ENCODE measurements at regions not wholly inside any gene's neighbourhood (a gene's known extent, or its start where the extent isn't known, plus 50 kb on each side); places are given as distances from the start of the nearest gene placed in this dataset.

GRCh38 chr4:159723341-159724048, 620.6 kb downstream of the RAPGEF2 start:
- Histone ChIP-seq H3K27ac (ENCODE audit: low read length) (no peak overlapping the region), H3K9me2 (replicated peaks; ENCODE audit: insufficient read depth, low read length) (no peaks in the 10 kb centered on the region), H4K20me1 (ENCODE audit: insufficient read depth, low read depth, low read length) (no peaks in the 10 kb centered on the region), H3K4me1 (ENCODE audit: low read length) (no peaks in the 10 kb centered on the region), H3K36me3 (ENCODE audit: insufficient read depth, low read length) (no peaks in the 10 kb centered on the region), H2AFZ (ENCODE audit: low read length) (no peak overlapping the region), H3K79me2 (ENCODE audit: low read length) (no peaks in the 10 kb centered on the region), H3K9me3 (ENCODE audit: low read length) (peaks cover 23% of the 10 kb centered on the region), H3K9ac (ENCODE audit: low read length) (no peak overlapping the region), H3K4me3 (ENCODE audit: low read length) (no peak overlapping the region), H3K27me3 (ENCODE audit: low read length) (no peaks in the 10 kb centered on the region), H3K4me2 (ENCODE audit: low read depth, low read length, poor library complexity, severe bottlenecking) (no peak overlapping the region)
- no peak for DNase-seq

GRCh38 chr4:159725571-159725970, 622.7 kb downstream of the RAPGEF2 start:
- H3K9me2 ChIP-seq (replicated peaks; ENCODE audit: insufficient read depth, low read length) = no peaks in the 10 kb centered on the region
- no peak overlapping the region for H3K4me3 ChIP-seq (ENCODE audit: low read length)
- H2AFZ ChIP-seq (ENCODE audit: low read length) = no peak overlapping the region
- H3K27ac ChIP-seq (ENCODE audit: low read length) = no peak overlapping the region
- H4K20me1 ChIP-seq (ENCODE audit: insufficient read depth, low read depth, low read length) = no peaks in the 10 kb centered on the region
- H3K9ac ChIP-seq (ENCODE audit: low read length) = no peak overlapping the region
- H3K4me1 ChIP-seq (ENCODE audit: low read length) = no peaks in the 10 kb centered on the region
- no peaks in the 10 kb centered on the region for H3K27me3 ChIP-seq (ENCODE audit: low read length)
- no peaks in the 10 kb centered on the region for H3K79me2 ChIP-seq (ENCODE audit: low read length)
- H3K4me2 ChIP-seq (ENCODE audit: low read depth, low read length, poor library complexity, severe bottlenecking) = no peak overlapping the region
- no peak for DNase-seq
- peaks cover 36% of the 10 kb centered on the region for H3K9me3 ChIP-seq (ENCODE audit: low read length)
- no peaks in the 10 kb centered on the region for H3K36me3 ChIP-seq (ENCODE audit: insufficient read depth, low read length)

- no peak overlapping the region for H3K4me3 ChIP-seq (ENCODE audit: low read length)
- H3K9me2 ChIP-seq (replicated peaks; ENCODE audit: insufficient read depth, low read length) = no peaks in the 10 kb centered on the region; the same call in 1 of the 2 replicates
- no peak overlapping the region for H2AFZ ChIP-seq (ENCODE audit: low read length)
- no peak for DNase-seq
- no peaks in the 10 kb centered on the region for H3K27me3 ChIP-seq (ENCODE audit: low read length)
- peaks cover 24% of the 10 kb centered on the region for H3K9me3 ChIP-seq (ENCODE audit: low read length)
- no peak overlapping the region for H3K4me2 ChIP-seq (ENCODE audit: low read depth, low read length, poor library complexity, severe bottlenecking)
- H3K36me3 ChIP-seq (ENCODE audit: insufficient read depth, low read length) = no peaks in the 10 kb centered on the region
- H3K4me1 ChIP-seq (ENCODE audit: low read length) = no peaks in the 10 kb centered on the region
- H3K27ac ChIP-seq (ENCODE audit: low read length) = no peak overlapping the region
- no peaks in the 10 kb centered on the region for H3K79me2 ChIP-seq (ENCODE audit: low read length)
- H4K20me1 ChIP-seq (ENCODE audit: insufficient read depth, low read depth, low read length) = no peaks in the 10 kb centered on the region
- H3K9ac ChIP-seq (ENCODE audit: low read length) = no peak overlapping the region
Observed at GRCh38 chr4:159735281-159736207, 632.7 kb downstream of the RAPGEF2 start.

GRCh38 chr4:159736411-159736810, 633.5 kb downstream of the RAPGEF2 start:
- no peaks in the 10 kb centered on the region for H3K27me3 ChIP-seq (ENCODE audit: low read length)
- no peak overlapping the region for H2AFZ ChIP-seq (ENCODE audit: low read length)
- no peak overlapping the region for H3K4me3 ChIP-seq (ENCODE audit: low read length)
- no peaks in the 10 kb centered on the region for H4K20me1 ChIP-seq (ENCODE audit: insufficient read depth, low read depth, low read length)
- no peak overlapping the region for H3K4me2 ChIP-seq (ENCODE audit: low read depth, low read length, poor library complexity, severe bottlenecking)
- no peak for DNase-seq
- H3K79me2 ChIP-seq (ENCODE audit: low read length) = no peaks in the 10 kb centered on the region
- H3K4me1 ChIP-seq (ENCODE audit: low read length) = no peaks in the 10 kb centered on the region
- peaks cover 19% of the 10 kb centered on the region for H3K9me3 ChIP-seq (ENCODE audit: low read length)
- H3K27ac ChIP-seq (ENCODE audit: low read length) = no peak overlapping the region
- H3K36me3 ChIP-seq (ENCODE audit: insufficient read depth, low read length) = no peaks in the 10 kb centered on the region
- H3K9me2 ChIP-seq (replicated peaks; ENCODE audit: insufficient read depth, low read length) = no peaks in the 10 kb centered on the region; the same call in 1 of the 2 replicates
- H3K9ac ChIP-seq (ENCODE audit: low read length) = no peak overlapping the region

- no peak overlapping the region for H3K27ac ChIP-seq (ENCODE audit: low read length)
Observed at GRCh38 chr4:159743971-159744370, 641.1 kb downstream of the RAPGEF2 start.

GRCh38 chr4:159747983-159748382, 645.1 kb downstream of the RAPGEF2 start:
- no peaks in the 10 kb centered on the region for H3K36me3 ChIP-seq (ENCODE audit: insufficient read depth, low read length)
- H3K4me1 ChIP-seq (ENCODE audit: low read length) = no peaks in the 10 kb centered on the region
- no peak for DNase-seq
- no peaks in the 10 kb centered on the region for H4K20me1 ChIP-seq (ENCODE audit: insufficient read depth, low read depth, low read length)
- no peaks in the 10 kb centered on the region for H3K27me3 ChIP-seq (ENCODE audit: low read length)
- no peak overlapping the region for H3K4me2 ChIP-seq (ENCODE audit: low read depth, low read length, poor library complexity, severe bottlenecking)
- no peaks in the 10 kb centered on the region for H3K79me2 ChIP-seq (ENCODE audit: low read length)
- H3K9me3 ChIP-seq (ENCODE audit: low read length) = peaks cover 34% of the 10 kb centered on the region
- no peak overlapping the region for H3K27ac ChIP-seq (ENCODE audit: low read length)
- no peak overlapping the region for H3K9ac ChIP-seq (ENCODE audit: low read length)
- no peak overlapping the region for H3K4me3 ChIP-seq (ENCODE audit: low read length)
- H2AFZ ChIP-seq (ENCODE audit: low read length) = no peak overlapping the region
- no peaks in the 10 kb centered on the region for H3K9me2 ChIP-seq (replicated peaks; ENCODE audit: insufficient read depth, low read length)

More at GRCh38 chr4:159743971-159744370, 641.1 kb downstream of the RAPGEF2 start:
- H3K4me3 ChIP-seq (ENCODE audit: low read length) = no peak overlapping the region
- H2AFZ ChIP-seq (ENCODE audit: low read length) = no peak overlapping the region
- no peak for DNase-seq
- no peak overlapping the region for H3K9ac ChIP-seq (ENCODE audit: low read length)
- no peaks in the 10 kb centered on the region for H3K9me2 ChIP-seq (replicated peaks; ENCODE audit: insufficient read depth, low read length)
- H3K36me3 ChIP-seq (ENCODE audit: insufficient read depth, low read length) = no peaks in the 10 kb centered on the region
- H4K20me1 ChIP-seq (ENCODE audit: insufficient read depth, low read depth, low read length) = no peaks in the 10 kb centered on the region
- H3K4me1 ChIP-seq (ENCODE audit: low read length) = no peaks in the 10 kb centered on the region
- H3K79me2 ChIP-seq (ENCODE audit: low read length) = no peaks in the 10 kb centered on the region
- H3K9me3 ChIP-seq (ENCODE audit: low read length) = peaks cover 19% of the 10 kb centered on the region
- no peak overlapping the region for H3K4me2 ChIP-seq (ENCODE audit: low read depth, low read length, poor library complexity, severe bottlenecking)
- H3K27me3 ChIP-seq (ENCODE audit: low read length) = no peaks in the 10 kb centered on the region

GRCh38 chr4:159748834-159749444, 646.1 kb downstream of the RAPGEF2 start:
- H3K9me3 ChIP-seq (ENCODE audit: low read length) = peaks cover 34% of the 10 kb centered on the region
- H2AFZ ChIP-seq (ENCODE audit: low read length) = no peak overlapping the region
- H3K9me2 ChIP-seq (replicated peaks; ENCODE audit: insufficient read depth, low read length) = no peaks in the 10 kb centered on the region
- no peak for DNase-seq
- H3K4me2 ChIP-seq (ENCODE audit: low read depth, low read length, poor library complexity, severe bottlenecking) = no peak overlapping the region
- H3K4me3 ChIP-seq (ENCODE audit: low read length) = no peak overlapping the region
- H3K36me3 ChIP-seq (ENCODE audit: insufficient read depth, low read length) = no peaks in the 10 kb centered on the region
- H3K79me2 ChIP-seq (ENCODE audit: low read length) = no peaks in the 10 kb centered on the region
- H3K27me3 ChIP-seq (ENCODE audit: low read length) = no peaks in the 10 kb centered on the region
- no peaks in the 10 kb centered on the region for H4K20me1 ChIP-seq (ENCODE audit: insufficient read depth, low read depth, low read length)
- no peaks in the 10 kb centered on the region for H3K4me1 ChIP-seq (ENCODE audit: low read length)
- no peak overlapping the region for H3K9ac ChIP-seq (ENCODE audit: low read length)
- no peak overlapping the region for H3K27ac ChIP-seq (ENCODE audit: low read length)

GRCh38 chr4:159757499-159757898, 654.6 kb downstream of the RAPGEF2 start:
- Histone ChIP-seq H3K4me2 (ENCODE audit: low read depth, low read length, poor library complexity, severe bottlenecking) (no peak overlapping the region), H2AFZ (ENCODE audit: low read length) (no peak overlapping the region), H3K9ac (ENCODE audit: low read length) (no peak overlapping the region), H3K9me3 (ENCODE audit: low read length) (peaks cover 35% of the 10 kb centered on the region), H3K79me2 (ENCODE audit: low read length) (no peaks in the 10 kb centered on the region), H3K36me3 (ENCODE audit: insufficient read depth, low read length) (no peaks in the 10 kb centered on the region), H4K20me1 (ENCODE audit: insufficient read depth, low read depth, low read length) (no peaks in the 10 kb centered on the region), H3K4me3 (ENCODE audit: low read length) (no peak overlapping the region), H3K9me2 (replicated peaks; ENCODE audit: insufficient read depth, low read length) (no peaks in the 10 kb centered on the region), H3K27me3 (ENCODE audit: low read length) (no peaks in the 10 kb centered on the region), H3K4me1 (ENCODE audit: low read length) (no peaks in the 10 kb centered on the region), H3K27ac (ENCODE audit: low read length) (no peak overlapping the region)
- no peak for DNase-seq

Measured in Karpas-422 (cell line).